Heart right ventricle (tissue), 16 donors: ENCODE measurements at regions not wholly inside any gene's neighbourhood (a gene's known extent, or its start where the extent isn't known, plus 50 kb on each side); places are given as distances from the start of the nearest gene placed in this dataset.

Experiments
- ATAC-seq, 8 donors: fragments of 200-7000 bp; cut with Tn5 transposase; one replicate each; pipeline ENCODE4 v1.9.1; 2020; ENCODE audit warnings: mild to moderate bottlenecking in 8 of 8, moderate library complexity in 8 of 8, moderate number of reproducible peaks in 1 of 8
- DNase-seq, 2 donors: peaks; one replicate each; pipeline ENCODE4 v3.0.0-alpha.2; 2020
- H3K27ac ChIP-seq, 10 donors: fragments of 200-600 bp; sonication (generic) in 2 of 10; one replicate each; pipeline versions ENCODE4 v1.5.0 to v1.8.0; 2020 to 2022; ENCODE audit warnings: mild to moderate bottlenecking in 3 of 10
- H3K27me3 ChIP-seq, 7 donors: fragments of 200-600 bp; one replicate each; pipeline ENCODE4 v1.8.0; 2021 to 2022; ENCODE audit warnings: mild to moderate bottlenecking in 2 of 7
- H3K36me3 ChIP-seq, 9 donors: fragments of 200-600 bp; sonication (generic) in 1 of 9; one replicate each; pipeline versions ENCODE4 v1.5.0 to v1.8.0; 2020 to 2022; ENCODE audit warnings: mild to moderate bottlenecking in 2 of 9
- H3K4me1 ChIP-seq, 9 donors: fragments of 200-600 bp; sonication (generic) in 1 of 9; one replicate each; pipeline versions ENCODE4 v1.5.0 to v1.8.0; 2020 to 2022; ENCODE audit warnings: mild to moderate bottlenecking in 4 of 9
- H3K4me3 ChIP-seq, 10 donors: fragments of 200-600 bp; sonication (generic) in 2 of 10; one replicate each; pipeline versions ENCODE4 v1.5.0 to v1.8.0; 2020 to 2022; ENCODE audit warnings: mild to moderate bottlenecking in 7 of 10, moderate library complexity in 2 of 10
- H3K9me3 ChIP-seq, 11 donors: fragments of 200-600 bp in 10 of 11; sonication (generic) in 2 of 11; one replicate each; pipeline versions ENCODE4 v1.5.0 to v1.8.0; 2013 to 2022; ENCODE audit warnings: mild to moderate bottlenecking in 2 of 11, control low read depth in 1 of 11, moderate library complexity in 1 of 11
- CTCF ChIP-seq, 9 donors: fragments of 200-600 bp; sonication (generic) in 2 of 9; IDR thresholded peaks; one replicate each; pipeline versions ENCODE4 v1.5.0 to v1.8.0; 2021 to 2022; ENCODE audit warnings: antibody characterized with exemption in 9 of 9, mild to moderate bottlenecking in 5 of 9, moderate library complexity in 1 of 9
- WGBS, 2 donors: extraction: QIAGEN DNeasy Blood & Tissue Kit; methylation state at CpG; one replicate each; pipeline ENCODE4 v1.1.7; 2013; ENCODE audit warnings: inconsistent platforms in 1 of 2; 5-methylcytosine and 5-hydroxymethylcytosine counted together
- intact Hi-C, 10 donors: fragments of 100-400 bp; cut with DNase I; formaldehyde crosslinking; loops; one replicate each; pipeline versions ENCODE4 v1.11.1 to v1.14.2; 2022
- donor health status: Arrhythmogenic right ventricular cardiomyopathy.
- donor health status: ischemic (EF 13 %, LVEDD 7.1; RV severe dilation, severe dysfunction).
- donor health status: healthy with polysubstance abuse.
- donor health status: DM: no; HTN: yes; CAD: no.
- donor health status: DM: no; HTN: no; CAD: no.
- donor health status: ischemic (EF 25% LVEDD 6.9; RV normal size, moderate dysfunction).
- donor health status: ischemic (EF 25% LVEDD 5.7; RV mildly dilated, moderate dysfunction).
- donor health status: healthy.
- donor health status: DM: yes; HTN: yes; CAD: no.
- donor health status: Ischemic cardiomyopathy.
- donor health status: ischemic (EF 35%, LVEDD 5.7; RV mildly dilated, moderate dysfunction).
- donor health status: nonischemic (EF 11% LVEDD 7.7; RV severe dilation, severe dysfunction).
- donor health status: DM: yes; HTN: yes; CAD: no.
- donor health status: PGD.
- donor health status: ischemic (EF 29% LVEDD 5.4; RV normal size, mild dysfunction).
- donor health status: nonischemic (EF 23%, LVEDD 6.1; RV moderate dilation, normal function).

DNA sequence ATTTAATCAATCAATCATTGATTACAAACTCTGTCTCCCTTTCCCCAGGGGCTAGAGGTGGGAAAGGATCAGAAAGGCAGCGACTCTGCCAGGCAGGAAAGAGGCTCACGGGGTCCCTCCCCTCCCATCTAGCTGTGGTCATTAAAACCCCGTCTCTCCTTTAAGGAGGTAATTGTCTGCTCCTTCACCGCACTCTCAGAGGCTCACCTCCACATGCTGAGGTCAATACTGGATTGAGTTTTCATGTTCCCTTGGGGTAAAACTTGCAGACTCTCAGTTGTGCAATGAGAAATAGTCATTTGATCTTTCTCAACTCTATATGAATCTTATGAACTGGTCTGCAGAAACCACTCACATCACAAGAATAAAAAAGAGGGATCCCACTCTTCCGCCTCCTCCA lies 368.8 kb downstream of the ADRA2A start:
- H3K4me1 ChIP-seq: no peaks in the 10 kb centered on the region
- DNase-seq: no peak
- intact Hi-C loops: no loop called here
- ATAC-seq: no peak
- peaks cover 0 to 8% (median 0%) of the 10 kb centered on the region in 7 donors for H3K27me3 ChIP-seq
- 42 to 49% methylated on average over 5 of the region's 5 CpGs for WGBS, 2 donors
- H3K36me3 ChIP-seq: no peaks in the 10 kb centered on the region
- H3K4me3 ChIP-seq: no peak overlapping the region
- no peaks in the 10 kb centered on the region for H3K9me3 ChIP-seq
- no peak for TF ChIP-seq CTCF (IDR thresholded peaks at IDR 0.05)
- no peak overlapping the region for H3K27ac ChIP-seq

- Histone ChIP-seq H3K4me3 (no peak overlapping the region), H3K9me3 (no peaks in the 10 kb centered on the region), H3K27ac (no peak overlapping the region), H3K27me3 (peaks cover 0 to 6% (median 0%) of the 10 kb centered on the region in 7 donors), H3K4me1 (no peaks in the 10 kb centered on the region), H3K36me3 (no peaks in the 10 kb centered on the region)
- ATAC-seq: no peak
- intact Hi-C loops: no loop called here
- no peak for DNase-seq
- TF ChIP-seq CTCF (IDR thresholded peaks at IDR 0.05): no peak
Measured at GRCh38 chr10:111446966-111447365, 370.1 kb downstream of the ADRA2A start.

GRCh38 chr10:111452153-111452552 lies 375.3 kb downstream of the ADRA2A start:
- Histone ChIP-seq H3K4me3 (no peak overlapping the region), H3K27me3 (no peaks in the 10 kb centered on the region), H3K4me1 (no peaks in the 10 kb centered on the region), H3K27ac (no peak overlapping the region), H3K9me3 (no peaks in the 10 kb centered on the region), H3K36me3 (no peaks in the 10 kb centered on the region)
- TF ChIP-seq CTCF (IDR thresholded peaks at IDR 0.05): no peak
- DNase-seq (no peak), ATAC-seq (no peak)
- intact Hi-C loops: no loop called here
- 51 to 61% methylated on average over 3 of the region's 3 CpGs for WGBS, 2 donors

DNA sequence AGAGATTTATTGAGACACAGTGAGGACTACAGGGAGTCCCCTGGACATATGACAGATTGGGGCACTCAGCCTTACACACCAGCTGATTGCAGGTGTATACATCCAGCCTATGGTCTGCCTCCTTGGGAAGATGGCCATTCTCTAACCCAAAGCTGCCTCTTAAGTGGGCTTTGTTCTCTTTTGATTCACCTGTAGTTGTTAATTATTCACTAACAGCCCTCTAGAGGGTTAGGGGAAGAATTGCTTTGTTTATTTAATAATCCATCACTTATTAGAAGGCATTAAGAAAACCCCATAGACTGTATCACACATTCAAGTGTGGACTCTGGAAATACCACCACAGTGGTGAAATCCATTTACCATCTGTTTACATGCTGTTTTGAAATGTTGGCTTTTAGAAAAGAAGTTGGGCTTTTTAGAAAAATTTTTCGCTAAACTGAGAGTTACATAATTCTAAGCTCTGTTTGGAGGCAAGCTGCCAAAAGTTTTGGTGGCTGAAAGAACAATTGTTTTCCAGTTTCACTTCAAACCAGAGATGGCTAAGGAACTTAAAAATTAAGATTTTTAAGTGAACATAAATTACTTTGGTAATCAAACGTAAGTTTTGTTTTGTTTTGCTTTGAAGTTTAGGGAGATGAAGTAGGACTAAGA lies 379.1 kb downstream of the ADRA2A start:
- DNase-seq: no peak
- intact Hi-C loops: no loop called here
- H3K4me1 ChIP-seq: no peaks in the 10 kb centered on the region
- WGBS, 2 donors: 50 to 67% methylated on average over 2 of the region's 2 CpGs
- H3K4me3 ChIP-seq: no peak overlapping the region
- no peak overlapping the region for H3K27ac ChIP-seq
- H3K36me3 ChIP-seq: no peaks in the 10 kb centered on the region
- no peaks in the 10 kb centered on the region for H3K9me3 ChIP-seq
- H3K27me3 ChIP-seq: peaks cover 0 to 3% (median 0%) of the 10 kb centered on the region in 7 donors
- TF ChIP-seq CTCF (IDR thresholded peaks at IDR 0.05): no peak
- ATAC-seq: no peak
